ENCODE measurements at regions not wholly inside any gene's neighbourhood (a gene's known extent, or its start where the extent isn't known, plus 50 kb on each side); places are given as distances from the start of the nearest gene placed in this dataset.

DNA sequence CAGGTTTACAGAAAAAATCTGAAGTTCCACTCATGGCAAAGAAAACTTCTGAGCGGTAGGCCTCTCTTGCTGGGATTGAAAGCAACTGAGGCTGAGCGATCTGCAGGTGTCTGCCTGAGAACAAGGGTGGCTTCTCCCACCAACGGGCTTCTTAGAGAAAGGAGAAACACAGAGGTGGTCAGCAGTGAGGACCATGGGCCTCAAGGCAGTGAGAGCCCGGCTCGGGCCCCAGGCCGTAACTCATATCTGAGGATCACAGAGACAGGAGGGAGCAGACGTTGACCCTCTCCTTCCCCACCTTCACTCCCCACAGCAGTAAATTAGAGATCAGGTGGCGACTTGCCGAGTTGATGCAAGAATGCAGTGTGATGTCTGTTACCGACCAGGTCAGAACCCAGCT, 50.9 kb upstream of the RTL6 start:
- H3K27ac ChIP-seq (ENCODE audit: low read length): no peak overlapping the region
- TF ChIP-seq POLR2AphosphoS5 (IDR thresholded peaks at IDR 0.05; ENCODE audit: low read depth, low read length) (no peak), CTCF (IDR thresholded peaks at IDR 0.05) (no peak), TCF7L2 (IDR thresholded peaks at IDR 0.05; ENCODE audit: low read depth, low read length) (no peak), SIN3A (IDR thresholded peaks at IDR 0.05; ENCODE audit: borderline replicate concordance, insufficient read depth, low read depth, low read length) (no peak)
- TF ChIP-seq, protein P1, sequence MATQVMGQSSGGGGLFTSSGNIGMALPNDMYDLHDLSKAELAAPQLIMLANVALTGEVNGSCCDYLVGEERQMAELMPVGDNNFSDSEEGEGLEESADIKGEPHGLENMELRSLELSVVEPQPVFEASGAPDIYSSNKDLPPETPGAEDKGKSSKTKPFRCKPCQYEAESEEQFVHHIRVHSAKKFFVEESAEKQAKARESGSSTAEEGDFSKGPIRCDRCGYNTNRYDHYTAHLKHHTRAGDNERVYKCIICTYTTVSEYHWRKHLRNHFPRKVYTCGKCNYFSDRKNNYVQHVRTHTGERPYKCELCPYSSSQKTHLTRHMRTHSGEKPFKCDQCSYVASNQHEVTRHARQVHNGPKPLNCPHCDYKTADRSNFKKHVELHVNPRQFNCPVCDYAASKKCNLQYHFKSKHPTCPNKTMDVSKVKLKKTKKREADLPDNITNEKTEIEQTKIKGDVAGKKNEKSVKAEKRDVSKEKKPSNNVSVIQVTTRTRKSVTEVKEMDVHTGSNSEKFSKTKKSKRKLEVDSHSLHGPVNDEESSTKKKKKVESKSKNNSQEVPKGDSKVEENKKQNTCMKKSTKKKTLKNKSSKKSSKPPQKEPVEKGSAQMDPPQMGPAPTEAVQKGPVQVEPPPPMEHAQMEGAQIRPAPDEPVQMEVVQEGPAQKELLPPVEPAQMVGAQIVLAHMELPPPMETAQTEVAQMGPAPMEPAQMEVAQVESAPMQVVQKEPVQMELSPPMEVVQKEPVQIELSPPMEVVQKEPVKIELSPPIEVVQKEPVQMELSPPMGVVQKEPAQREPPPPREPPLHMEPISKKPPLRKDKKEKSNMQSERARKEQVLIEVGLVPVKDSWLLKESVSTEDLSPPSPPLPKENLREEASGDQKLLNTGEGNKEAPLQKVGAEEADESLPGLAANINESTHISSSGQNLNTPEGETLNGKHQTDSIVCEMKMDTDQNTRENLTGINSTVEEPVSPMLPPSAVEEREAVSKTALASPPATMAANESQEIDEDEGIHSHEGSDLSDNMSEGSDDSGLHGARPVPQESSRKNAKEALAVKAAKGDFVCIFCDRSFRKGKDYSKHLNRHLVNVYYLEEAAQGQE (IDR thresholded peaks at IDR 0.05; ENCODE audit: insufficient read depth in 1 of 2, low read depth in 2 of 2, low read length in 1 of 2): no peak
- ChIA-PET POLR2A (no interaction called here), CTCF (no interaction called here)
- in situ Hi-C loops (cut with HindIII; ENCODE audit: low pct_unique_long_range_greater_than_20kb, low sequenced_read_pairs): no loop called here
- DNase-seq (ENCODE audit: low read depth, low spot score): no peak
- intact Hi-C loops (cut with micrococcal nuclease; ENCODE audit: unreplicated experiment): no loop called here
- H3K27me3 ChIP-seq (ENCODE audit: control insufficient read depth, insufficient read depth, low read length): no peaks in the 10 kb centered on the region
- no peak for ATAC-seq
- H3K36me3 ChIP-seq (ENCODE audit: control insufficient read depth, insufficient read depth, low read length): no peaks in the 10 kb centered on the region
- no peaks in the 10 kb centered on the region for H3K4me1 ChIP-seq (ENCODE audit: control insufficient read depth, insufficient read depth, low read length)
- H3K4me3 ChIP-seq (ENCODE audit: low read depth in 2 of 2, low read length in 2 of 2): no peak overlapping the region
- no TSS peak for BruUV-seq (replicated peaks)
- H3K9me3 ChIP-seq (ENCODE audit: control insufficient read depth, insufficient read depth, low read depth, low read length): no peaks in the 10 kb centered on the region
